ENCODE measurements at regions not wholly inside any gene's neighbourhood (a gene's known extent, or its start where the extent isn't known, plus 50 kb on each side); places are given as distances from the start of the nearest gene placed in this dataset.

- TF ChIP-seq, protein P1, sequence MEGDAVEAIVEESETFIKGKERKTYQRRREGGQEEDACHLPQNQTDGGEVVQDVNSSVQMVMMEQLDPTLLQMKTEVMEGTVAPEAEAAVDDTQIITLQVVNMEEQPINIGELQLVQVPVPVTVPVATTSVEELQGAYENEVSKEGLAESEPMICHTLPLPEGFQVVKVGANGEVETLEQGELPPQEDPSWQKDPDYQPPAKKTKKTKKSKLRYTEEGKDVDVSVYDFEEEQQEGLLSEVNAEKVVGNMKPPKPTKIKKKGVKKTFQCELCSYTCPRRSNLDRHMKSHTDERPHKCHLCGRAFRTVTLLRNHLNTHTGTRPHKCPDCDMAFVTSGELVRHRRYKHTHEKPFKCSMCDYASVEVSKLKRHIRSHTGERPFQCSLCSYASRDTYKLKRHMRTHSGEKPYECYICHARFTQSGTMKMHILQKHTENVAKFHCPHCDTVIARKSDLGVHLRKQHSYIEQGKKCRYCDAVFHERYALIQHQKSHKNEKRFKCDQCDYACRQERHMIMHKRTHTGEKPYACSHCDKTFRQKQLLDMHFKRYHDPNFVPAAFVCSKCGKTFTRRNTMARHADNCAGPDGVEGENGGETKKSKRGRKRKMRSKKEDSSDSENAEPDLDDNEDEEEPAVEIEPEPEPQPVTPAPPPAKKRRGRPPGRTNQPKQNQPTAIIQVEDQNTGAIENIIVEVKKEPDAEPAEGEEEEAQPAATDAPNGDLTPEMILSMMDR (optimal IDR thresholded peaks at IDR 0.05 in 1 of 3, IDR thresholded peaks at IDR 0.05 in 1 of 3, conservative IDR thresholded peaks at IDR 0.05 in 1 of 3; ENCODE audit: extremely low read depth in 1 of 3, insufficient read depth in 2 of 3, low read length in 3 of 3): no peak
- no peak for TF ChIP-seq EZH2 (IDR thresholded peaks at IDR 0.05; ENCODE audit: low read length)
These were observed 71.1 kb upstream of the IRF2BP2 start for GRCh38 chr1:234681065-234681464.
